CD4-positive, CD25-positive, alpha-beta regulatory T cell (primary cell): ENCODE measurements at regions not wholly inside any gene's neighbourhood (a gene's known extent, or its start where the extent isn't known, plus 50 kb on each side); places are given as distances from the start of the nearest gene placed in this dataset.
"Not testable (repeated sequence)": the region's sequence is repeated elsewhere in the genome, so short reads cannot be mapped to it uniquely, and the experiment has no call there.

Source experiments
- ATAC-seq, 2 donors: fragments of 150-1000 bp; cut with Tn5 transposase; one replicate each; pipeline ENCODE4 v1.10.0; 2021; ENCODE audit warnings: low read depth in 2 of 2, moderate number of reproducible peaks in 2 of 2, moderate library complexity in 1 of 2
- DNase-seq, 3 donors: peaks; one replicate each; pipeline versions ENCODE4 v3.0.0 to v3.0.0-alpha.2; 2012 to 2022; ENCODE audit warnings: mixed read lengths in 1 of 3
- H3K27ac ChIP-seq: one replicate; pipeline ENCODE4 v1.7.0; 2013; ENCODE audit warnings: mild to moderate bottlenecking, low read length; ENCODE audit not compliant: insufficient read depth, poor library complexity, severe bottlenecking
- H3K27me3 ChIP-seq: one replicate; pipeline ENCODE4 v1.7.0; 2013; ENCODE audit warnings: low read length; ENCODE audit not compliant: control insufficient read depth, insufficient read depth
- H3K36me3 ChIP-seq: one replicate; pipeline ENCODE4 v1.7.0; 2013; ENCODE audit warnings: mild to moderate bottlenecking, low read length, moderate library complexity; ENCODE audit not compliant: control insufficient read depth, insufficient read depth
- H3K4me1 ChIP-seq: 2 replicates; pipeline ENCODE4 v1.7.0; 2013; ENCODE audit warnings: mild to moderate bottlenecking, low read length; ENCODE audit not compliant: insufficient read depth, control insufficient read depth, poor library complexity, severe bottlenecking
- H3K4me3 ChIP-seq: one replicate; pipeline ENCODE4 v1.7.0; 2013; ENCODE audit warnings: low read depth, mild to moderate bottlenecking, low read length, moderate library complexity
- H3K9me3 ChIP-seq, 2 experiments: 1 replicate in 1 of 2; 2 replicates in 1 of 2; pipeline ENCODE4 v1.7.0; 2013; ENCODE audit warnings: low read length in 2 of 2, mild to moderate bottlenecking in 1 of 2, moderate library complexity in 1 of 2; ENCODE audit not compliant: control insufficient read depth in 2 of 2
- H3K27ac Mint-ChIP-seq, 3 donors: one replicate each; pipeline ENCODE4 v1.8.0; 2020 to 2022; ENCODE audit warnings: mild to moderate bottlenecking in 3 of 3, mixed read lengths in 3 of 3, moderate library complexity in 2 of 3
- H3K27me3 Mint-ChIP-seq: one replicate; pipeline ENCODE4 v1.8.0; 2022; ENCODE audit warnings: mild to moderate bottlenecking, mixed read lengths
- H3K36me3 Mint-ChIP-seq: one replicate; pipeline ENCODE4 v1.8.0; 2020; ENCODE audit warnings: mixed read lengths
- H3K4me1 Mint-ChIP-seq, 4 donors: one replicate each; pipeline ENCODE4 v1.8.0; 2020 to 2022; ENCODE audit warnings: mixed read lengths in 4 of 4, mild to moderate bottlenecking in 1 of 4
- H3K4me3 Mint-ChIP-seq, 4 donors: one replicate each; pipeline ENCODE4 v1.8.0; 2020 to 2022; ENCODE audit warnings: mild to moderate bottlenecking in 4 of 4, mixed read lengths in 4 of 4, moderate library complexity in 3 of 4
- H3K9me3 Mint-ChIP-seq, 7 donors: one replicate each; pipeline ENCODE4 v1.8.0; 2020 to 2022; ENCODE audit warnings: mixed read lengths in 7 of 7, mild to moderate bottlenecking in 3 of 7, moderate library complexity in 2 of 7

GRCh38 chr9:81787747-81788632 is 98.6 kb upstream of the TLE1 start:
- no peaks in the 10 kb centered on the region for H3K4me1 Mint-ChIP-seq
- no peak for DNase-seq

DNA sequence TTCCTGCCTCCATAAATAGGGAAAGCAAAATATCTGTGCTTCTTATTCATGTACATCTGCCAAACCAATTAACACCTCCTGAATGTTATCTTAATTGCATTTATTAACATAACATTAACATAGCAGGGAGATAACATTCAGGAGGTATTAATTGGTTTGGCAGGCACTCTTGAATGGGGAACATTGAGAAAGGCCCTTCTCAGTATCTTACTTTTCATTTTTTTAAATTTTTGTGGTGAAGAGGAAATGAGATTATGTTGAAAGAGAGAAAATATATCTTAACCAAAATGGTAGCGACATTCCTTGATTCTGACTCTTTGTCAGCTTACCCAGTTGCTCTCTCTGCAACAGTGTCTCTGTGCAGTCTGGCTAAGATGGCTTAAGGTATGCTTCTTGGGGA is 100.4 kb upstream of the TLE1 start:
- Mint-ChIP-seq H3K36me3 (no peaks in the 10 kb centered on the region), H3K4me1 (no peaks in the 10 kb centered on the region), H3K27ac (no peak overlapping the region), H3K9me3 (peaks cover 0 to 7% (median 3%) of the 10 kb centered on the region in 7 donors), H3K4me3 (no peak overlapping the region), H3K27me3 (no peaks in the 10 kb centered on the region)
- Histone ChIP-seq H3K27me3 (no peaks in the 10 kb centered on the region), H3K4me1 (no peaks in the 10 kb centered on the region), H3K4me3 (no peak overlapping the region), H3K27ac (no peak overlapping the region), H3K9me3 (no peaks in the 10 kb centered on the region), H3K36me3 (no peaks in the 10 kb centered on the region)
- DNase-seq = no peak
- ATAC-seq = no peak

More at GRCh38 chr9:81787747-81788632, 98.6 kb upstream of the TLE1 start:
- peaks cover 0 to 4% (median 3%) of the 10 kb centered on the region in 7 donors for H3K9me3 Mint-ChIP-seq
- H3K27me3 Mint-ChIP-seq = no peaks in the 10 kb centered on the region
- H3K4me1 ChIP-seq = no peaks in the 10 kb centered on the region
- ATAC-seq = no peak
- H3K27ac Mint-ChIP-seq = no peak overlapping the region
- no peaks in the 10 kb centered on the region for H3K36me3 Mint-ChIP-seq
- no peak overlapping the region for H3K27ac ChIP-seq
- H3K4me3 Mint-ChIP-seq = no peak overlapping the region
- no peaks in the 10 kb centered on the region for H3K27me3 ChIP-seq
- no peaks in the 10 kb centered on the region for H3K9me3 ChIP-seq
- no peaks in the 10 kb centered on the region for H3K36me3 ChIP-seq
- H3K4me3 ChIP-seq = no peak overlapping the region

DNA sequence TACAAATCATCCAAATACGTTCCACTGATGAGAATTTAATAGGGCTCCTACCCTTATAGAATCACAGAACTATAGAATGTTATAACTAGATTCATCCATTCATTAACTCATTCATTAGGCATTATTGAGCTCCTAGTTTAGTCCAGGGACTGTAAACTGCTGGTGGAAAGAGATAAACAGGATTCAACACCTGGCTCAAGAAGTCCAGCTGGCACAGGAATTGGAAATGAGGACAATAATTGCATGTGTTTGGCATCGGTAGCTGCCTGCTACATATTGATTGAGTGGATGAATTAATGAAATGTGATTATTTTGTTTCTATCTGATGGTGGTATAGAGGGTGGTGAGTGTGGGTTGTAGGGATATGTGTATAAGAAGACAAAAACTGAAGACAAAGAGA is 100.8 kb upstream of the TLE1 start:
- DNase-seq (no peak), ATAC-seq (no peak)
- Histone ChIP-seq H3K27me3 (no peaks in the 10 kb centered on the region), H3K4me1 (no peaks in the 10 kb centered on the region), H3K4me3 (no peak overlapping the region), H3K36me3 (no peaks in the 10 kb centered on the region), H3K27ac (no peak overlapping the region), H3K9me3 (no peaks in the 10 kb centered on the region)
- Mint-ChIP-seq H3K4me1 (no peaks in the 10 kb centered on the region), H3K4me3 (no peak overlapping the region), H3K27ac (no peak overlapping the region), H3K36me3 (no peaks in the 10 kb centered on the region), H3K27me3 (no peaks in the 10 kb centered on the region), H3K9me3 (peaks cover 0 to 8% (median 5%) of the 10 kb centered on the region in 7 donors)

GRCh38 chr9:81791076-81791475 is 101.7 kb upstream of the TLE1 start:
- no peaks in the 10 kb centered on the region for H3K36me3 ChIP-seq
- Mint-ChIP-seq H3K27me3 (no peaks in the 10 kb centered on the region), H3K9me3 (peaks cover 0 to 9% (median 5%) of the 10 kb centered on the region in 7 donors), H3K36me3 (no peaks in the 10 kb centered on the region), H3K27ac (no peak overlapping the region), H3K4me3 (no peak overlapping the region), H3K4me1 (no peaks in the 10 kb centered on the region)
- ATAC-seq (no peak), DNase-seq (no peak)
- no peak overlapping the region for H3K4me3 ChIP-seq
- H3K27ac ChIP-seq = no peak overlapping the region
- no peaks in the 10 kb centered on the region for H3K9me3 ChIP-seq
- no peaks in the 10 kb centered on the region for H3K4me1 ChIP-seq
- H3K27me3 ChIP-seq = no peaks in the 10 kb centered on the region

GRCh38 chr9:81798606-81799005 is 109.3 kb upstream of the TLE1 start:
- Mint-ChIP-seq H3K9me3 (peaks cover 0 to 13% (median 4%) of the 10 kb centered on the region in 7 donors), H3K4me3 (no peak overlapping the region), H3K36me3 (no peaks in the 10 kb centered on the region), H3K27ac (no peak overlapping the region), H3K4me1 (no peaks in the 10 kb centered on the region), H3K27me3 (no peaks in the 10 kb centered on the region)
- H3K4me1 ChIP-seq = no peaks in the 10 kb centered on the region
- ATAC-seq = no peak
- H3K36me3 ChIP-seq = no peaks in the 10 kb centered on the region
- no peak overlapping the region for H3K4me3 ChIP-seq
- H3K27me3 ChIP-seq = no peaks in the 10 kb centered on the region
- H3K9me3 ChIP-seq = no peaks in the 10 kb centered on the region
- no peak for DNase-seq
- no peak overlapping the region for H3K27ac ChIP-seq

DNA sequence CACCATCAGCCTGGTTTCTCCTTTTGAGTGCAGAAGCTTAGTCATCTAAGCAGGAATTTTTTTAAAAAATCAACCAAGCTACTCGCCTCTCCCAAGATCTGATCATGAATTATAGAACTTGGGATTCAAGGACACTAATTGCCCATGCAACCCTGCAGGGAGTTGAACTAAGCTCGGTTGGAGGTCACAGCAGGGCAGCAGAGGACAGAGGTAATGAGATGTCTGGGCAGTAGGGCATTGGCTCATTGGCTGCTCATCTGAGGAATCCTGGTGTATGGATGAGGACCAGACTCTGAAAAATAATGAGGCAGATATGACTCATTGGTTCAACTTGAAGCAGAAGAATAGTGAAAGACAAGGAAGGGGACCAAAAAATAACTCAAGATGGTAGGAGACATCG is 111.8 kb upstream of the TLE1 start:
- Mint-ChIP-seq H3K27ac (peak overlapping the region in 1 of 3 donors; percentile 57), H3K27me3 (no peaks in the 10 kb centered on the region), H3K9me3 (peaks cover 0 to 8% (median 4%) of the 10 kb centered on the region in 7 donors), H3K36me3 (no peaks in the 10 kb centered on the region), H3K4me1 (no peaks in the 10 kb centered on the region), H3K4me3 (no peak overlapping the region)
- ATAC-seq = no peak
- DNase-seq = no peak
- H3K4me3 ChIP-seq = no peak overlapping the region
- no peaks in the 10 kb centered on the region for H3K36me3 ChIP-seq
- no peaks in the 10 kb centered on the region for H3K27me3 ChIP-seq
- no peaks in the 10 kb centered on the region for H3K4me1 ChIP-seq
- peaks cover 0 to 3% of the 10 kb centered on the region in 2 experiments for H3K9me3 ChIP-seq
- H3K27ac ChIP-seq = no peak overlapping the region

DNA sequence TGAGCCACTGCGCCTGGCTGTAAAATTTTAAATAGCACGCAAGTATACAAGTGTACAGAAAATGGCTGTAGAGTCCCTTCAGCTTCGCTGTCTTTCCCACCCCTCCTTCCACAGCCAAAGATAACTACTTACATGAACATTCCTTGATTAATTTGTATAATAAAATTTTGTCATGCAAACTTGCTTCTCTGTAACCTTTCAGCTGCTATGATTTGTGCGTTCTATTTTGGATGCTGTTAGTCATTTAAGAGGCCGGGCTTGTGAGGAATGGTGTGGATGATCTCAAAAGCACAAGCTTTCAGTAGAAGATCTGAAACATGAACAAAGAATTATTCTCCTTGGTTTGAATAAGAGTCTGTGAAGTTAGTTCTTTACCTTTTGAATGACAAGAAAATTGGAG is 115.0 kb upstream of the TLE1 start:
- Mint-ChIP-seq H3K27me3 (no peaks in the 10 kb centered on the region), H3K4me1 (no peaks in the 10 kb centered on the region), H3K9me3 (peaks cover 0 to 6% (median 5%) of the 10 kb centered on the region in 7 donors)

GRCh38 chr9:81811688-81812087 is 116.5 kb upstream of the SPATA31D4 start:
- not testable (repeated sequence) for H3K9me3 Mint-ChIP-seq, DNase-seq, ATAC-seq

More for the DNA sequence above, 115.0 kb upstream of the TLE1 start:
- Histone ChIP-seq H3K9me3 (peaks cover 0 to 3% of the 10 kb centered on the region in 2 experiments), H3K36me3 (no peaks in the 10 kb centered on the region), H3K27me3 (no peaks in the 10 kb centered on the region), H3K4me3 (no peak overlapping the region), H3K27ac (no peak overlapping the region), H3K4me1 (no peaks in the 10 kb centered on the region)
- H3K4me3 Mint-ChIP-seq = no peak overlapping the region
- DNase-seq = no peak
- ATAC-seq = no peak
- no peak overlapping the region for H3K27ac Mint-ChIP-seq
- no peaks in the 10 kb centered on the region for H3K36me3 Mint-ChIP-seq

More at GRCh38 chr9:81811688-81812087, 116.5 kb upstream of the SPATA31D4 start:
- not testable (repeated sequence) for H3K36me3 ChIP-seq, H3K4me3 Mint-ChIP-seq, H3K27me3 ChIP-seq, H3K4me3 ChIP-seq, H3K36me3 Mint-ChIP-seq, H3K27ac Mint-ChIP-seq, H3K4me1 Mint-ChIP-seq, H3K27me3 Mint-ChIP-seq, H3K27ac ChIP-seq, H3K4me1 ChIP-seq, H3K9me3 ChIP-seq
